SU-DHL-6 (cell line): ENCODE measurements at regions not wholly inside any gene's neighbourhood (a gene's known extent, or its start where the extent isn't known, plus 50 kb on each side); places are given as distances from the start of the nearest gene placed in this dataset.

Source experiments
- EZH2phosphoT487 ChIP-seq: fragments of 200-600 bp; sonication (generic), shearing (Covaris generic); conservative IDR thresholded peaks from 2 replicates; pipeline ENCODE4 v1.6.1; 2018; ENCODE audit warnings: mild to moderate bottlenecking, antibody characterized with exemption, low read length, moderate library complexity, mixed read lengths
- TF ChIP-seq, protein P1 (sequence below): fragments of 200-600 bp; sonication (generic); IDR thresholded peaks from one replicate; pipeline ENCODE4 v1.5.1; 2017; ENCODE audit warnings: antibody characterized with exemption, mild to moderate bottlenecking, low read length, moderate library complexity; ENCODE audit not compliant: insufficient read depth, poor library complexity, severe bottlenecking

DNA sequence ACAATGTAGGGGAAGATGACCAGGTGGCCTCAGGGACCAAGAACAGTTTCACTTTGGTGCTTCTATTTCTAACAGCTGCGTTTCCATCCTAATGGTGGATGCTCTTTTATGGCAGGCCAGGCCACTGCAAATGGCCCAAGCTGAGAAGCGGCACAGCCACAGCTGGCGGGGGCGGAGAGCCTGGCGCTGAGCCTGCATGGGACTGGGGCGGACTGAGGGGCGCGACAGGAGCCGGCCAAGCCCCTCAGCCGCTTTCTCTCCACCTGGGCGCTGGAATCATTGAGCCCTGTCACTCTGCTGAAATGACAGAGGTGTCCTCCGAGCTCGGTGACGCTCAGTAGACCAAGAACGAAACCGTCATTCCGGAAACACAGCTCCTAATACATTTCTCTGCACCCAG, 317.3 kb upstream of the PDE4D start:
- TF ChIP-seq, protein P1, sequence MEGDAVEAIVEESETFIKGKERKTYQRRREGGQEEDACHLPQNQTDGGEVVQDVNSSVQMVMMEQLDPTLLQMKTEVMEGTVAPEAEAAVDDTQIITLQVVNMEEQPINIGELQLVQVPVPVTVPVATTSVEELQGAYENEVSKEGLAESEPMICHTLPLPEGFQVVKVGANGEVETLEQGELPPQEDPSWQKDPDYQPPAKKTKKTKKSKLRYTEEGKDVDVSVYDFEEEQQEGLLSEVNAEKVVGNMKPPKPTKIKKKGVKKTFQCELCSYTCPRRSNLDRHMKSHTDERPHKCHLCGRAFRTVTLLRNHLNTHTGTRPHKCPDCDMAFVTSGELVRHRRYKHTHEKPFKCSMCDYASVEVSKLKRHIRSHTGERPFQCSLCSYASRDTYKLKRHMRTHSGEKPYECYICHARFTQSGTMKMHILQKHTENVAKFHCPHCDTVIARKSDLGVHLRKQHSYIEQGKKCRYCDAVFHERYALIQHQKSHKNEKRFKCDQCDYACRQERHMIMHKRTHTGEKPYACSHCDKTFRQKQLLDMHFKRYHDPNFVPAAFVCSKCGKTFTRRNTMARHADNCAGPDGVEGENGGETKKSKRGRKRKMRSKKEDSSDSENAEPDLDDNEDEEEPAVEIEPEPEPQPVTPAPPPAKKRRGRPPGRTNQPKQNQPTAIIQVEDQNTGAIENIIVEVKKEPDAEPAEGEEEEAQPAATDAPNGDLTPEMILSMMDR = no peak
- TF ChIP-seq EZH2phosphoT487 = no peak
